HG02642 (cell line): ENCODE measurements at regions not wholly inside any gene's neighbourhood (a gene's known extent, or its start where the extent isn't known, plus 50 kb on each side); places are given as distances from the start of the nearest gene placed in this dataset.
"Not testable (repeated sequence)": the region's sequence is repeated elsewhere in the genome, so short reads cannot be mapped to it uniquely, and the experiment has no call there.

Experiments used
- ATAC-seq: cut with Tn5 transposase; IDR thresholded peaks from one replicate; pipeline ENCODE4 v1.9.1; 2021; ENCODE audit warnings: mild to moderate bottlenecking; ENCODE audit not compliant: unreplicated experiment, poor library complexity

GRCh38 chr4:36574816-36575215 is 293.4 kb downstream of the DTHD1 start:
- ATAC-seq = no peak

DNA sequence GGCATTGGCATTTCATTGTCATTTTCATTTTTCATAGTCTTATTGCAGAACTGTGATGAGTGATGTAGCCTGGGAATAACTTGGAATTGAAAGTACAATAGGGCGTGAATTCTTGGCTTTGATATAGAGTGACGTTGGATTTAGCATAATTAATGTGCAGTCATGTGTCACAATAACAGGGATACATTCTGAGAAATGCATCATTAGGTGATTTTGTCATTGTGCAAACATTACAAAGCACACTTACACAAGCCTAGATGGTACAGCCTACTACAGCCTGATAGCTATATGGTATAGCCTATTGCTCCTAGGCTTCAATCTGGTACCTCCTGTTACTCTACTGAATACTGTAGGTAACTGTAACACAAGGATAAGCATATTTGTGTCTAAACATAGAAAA is 300.8 kb downstream of the DTHD1 start:
- no peak for ATAC-seq

- ATAC-seq = no peak
Observed at GRCh38 chr4:36587909-36588472, 306.6 kb downstream of the DTHD1 start.

DNA sequence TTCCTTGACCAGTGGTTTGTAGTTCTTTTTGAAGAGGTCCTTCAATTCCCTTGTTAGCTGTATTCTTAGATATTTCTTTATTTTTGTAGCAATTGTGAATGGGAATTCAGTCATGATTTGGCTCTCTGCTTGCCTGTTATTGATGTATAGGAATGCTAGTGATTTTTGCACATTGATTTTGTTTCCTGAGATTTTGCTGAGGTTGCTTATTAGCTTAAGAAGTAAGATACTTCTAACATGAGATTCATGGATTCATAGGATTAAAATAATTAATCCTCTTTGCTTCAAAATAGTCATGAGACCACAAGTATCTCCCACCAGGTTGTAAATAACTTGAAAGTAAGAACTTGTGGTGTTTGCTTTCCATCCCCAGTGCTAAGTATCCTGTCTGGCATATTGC is 308.9 kb downstream of the DTHD1 start:
- ATAC-seq = no peak

DNA sequence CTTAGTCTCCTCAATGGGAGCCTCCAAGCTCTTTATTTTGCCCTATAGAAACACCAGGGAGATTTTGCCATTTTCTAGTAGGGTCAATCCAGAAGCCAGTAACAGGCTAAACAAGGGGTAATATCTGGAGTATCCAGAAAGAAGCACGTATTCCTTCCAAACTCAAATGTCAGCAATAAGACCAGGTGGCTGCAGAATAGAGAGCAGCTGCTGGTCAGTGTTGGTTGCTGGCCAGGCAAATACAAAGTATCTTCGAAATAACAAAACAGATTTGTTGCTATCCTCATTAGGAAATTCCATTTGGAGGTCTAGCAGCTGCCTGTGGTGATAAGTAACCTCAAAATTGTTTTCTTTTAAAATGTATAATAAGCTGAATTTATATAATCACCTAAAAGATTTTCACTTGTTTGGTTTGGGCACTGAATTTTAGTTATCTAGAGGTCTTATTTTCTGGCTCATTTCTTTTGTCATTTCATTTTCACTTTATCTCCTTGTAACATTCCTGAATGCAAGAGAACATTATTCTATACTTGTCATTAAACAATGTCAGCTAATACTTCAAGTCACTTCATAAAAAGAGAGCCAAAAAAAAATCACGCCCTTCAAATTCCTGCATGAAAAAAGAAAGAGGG is 320.6 kb downstream of the DTHD1 start:
- ATAC-seq = no peak

DNA sequence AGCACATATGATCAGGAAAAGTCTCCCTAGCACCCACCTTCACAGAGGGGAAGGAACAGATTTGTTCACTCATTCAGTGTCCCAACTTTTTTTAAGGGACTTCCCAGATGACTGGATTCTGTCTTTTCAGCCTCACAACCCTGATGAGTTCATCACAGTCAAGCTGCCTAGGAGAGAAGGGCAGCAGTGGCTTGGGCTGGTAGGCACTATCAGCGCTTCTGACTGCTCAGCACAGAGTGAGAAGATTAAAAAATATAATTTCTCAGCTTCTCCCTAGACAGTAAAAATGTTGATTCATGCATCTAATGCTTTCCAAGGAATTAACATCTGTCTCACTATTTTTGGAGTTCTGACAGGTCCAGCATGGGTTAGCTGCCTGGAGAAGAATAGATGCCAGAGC is 328.2 kb downstream of the DTHD1 start:
- no peak for ATAC-seq

- ATAC-seq = no peak
Observed at GRCh38 chr4:36610628-36611027, 329.2 kb downstream of the DTHD1 start.

GRCh38 chr4:36613142-36613541 is 331.7 kb downstream of the DTHD1 start:
- not testable (repeated sequence) for ATAC-seq

GRCh38 chr4:36614011-36614410 is 332.6 kb downstream of the DTHD1 start:
- no peak for ATAC-seq

DNA sequence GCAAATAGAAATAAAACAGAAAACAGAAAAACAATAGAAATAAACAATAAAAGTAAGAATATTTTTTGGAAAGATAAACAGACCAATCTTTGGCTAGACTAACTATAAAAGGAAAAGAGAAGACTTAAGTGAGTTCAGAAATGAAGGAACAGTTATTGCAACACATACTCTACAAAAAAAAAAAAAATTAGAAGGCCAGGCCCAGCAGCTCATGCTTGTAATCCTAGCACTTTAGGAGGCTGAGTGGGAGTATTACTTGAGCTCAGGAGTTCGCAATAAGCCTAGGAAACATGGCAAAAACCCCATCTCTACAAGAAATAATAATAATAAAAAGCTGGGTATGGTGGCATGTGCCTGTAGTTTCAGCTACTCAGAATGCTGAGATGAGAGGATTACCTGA is 336.7 kb downstream of the DTHD1 start:
- ATAC-seq = no peak

DNA sequence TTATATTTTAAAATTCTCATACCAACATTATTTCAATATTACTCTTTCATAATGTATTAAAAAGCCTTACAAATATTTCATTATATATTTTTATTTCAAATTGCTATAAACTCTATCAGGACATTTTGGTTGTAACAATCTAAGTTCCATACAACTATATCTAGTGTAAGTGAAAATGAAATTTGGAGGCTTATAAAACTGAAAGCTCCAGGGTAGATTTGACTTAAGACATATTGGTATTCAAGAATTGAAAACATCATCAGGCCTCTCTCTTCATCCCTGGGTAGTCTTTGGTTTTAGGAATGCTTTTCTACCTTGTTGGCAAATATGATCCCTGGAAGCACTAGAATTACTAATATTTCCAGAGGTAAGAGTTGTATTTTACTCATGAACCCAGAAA is 342.6 kb downstream of the DTHD1 start:
- ATAC-seq = no peak

DNA sequence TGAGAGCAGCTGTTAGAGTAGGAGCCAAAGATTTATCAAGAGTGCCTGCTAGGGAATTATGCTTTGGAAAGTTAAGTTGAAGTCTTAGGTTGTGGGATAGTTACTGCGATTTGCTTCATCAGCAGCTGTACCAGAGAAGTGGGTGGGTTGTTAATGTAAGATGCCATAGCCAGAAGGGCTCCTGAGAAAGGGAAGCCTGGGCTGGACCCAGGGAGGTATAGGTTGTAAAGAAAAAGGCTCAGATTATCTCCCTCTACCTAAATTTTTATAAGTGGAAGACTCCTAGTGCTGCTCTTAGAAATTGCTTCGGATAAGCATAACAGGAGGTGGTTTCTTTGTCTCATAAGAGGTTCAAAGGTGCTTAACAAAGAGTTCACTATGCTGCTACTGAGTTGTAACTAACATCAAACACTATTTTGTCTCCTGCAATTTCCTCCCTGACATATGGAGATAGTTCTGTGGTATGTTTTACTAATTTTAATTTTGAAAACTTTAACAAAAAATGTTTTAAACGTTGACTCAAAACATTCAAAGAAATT is 356.9 kb downstream of the DTHD1 start:
- no peak for ATAC-seq

GRCh38 chr4:36640876-36641275 is 359.5 kb downstream of the DTHD1 start:
- no peak for ATAC-seq

DNA sequence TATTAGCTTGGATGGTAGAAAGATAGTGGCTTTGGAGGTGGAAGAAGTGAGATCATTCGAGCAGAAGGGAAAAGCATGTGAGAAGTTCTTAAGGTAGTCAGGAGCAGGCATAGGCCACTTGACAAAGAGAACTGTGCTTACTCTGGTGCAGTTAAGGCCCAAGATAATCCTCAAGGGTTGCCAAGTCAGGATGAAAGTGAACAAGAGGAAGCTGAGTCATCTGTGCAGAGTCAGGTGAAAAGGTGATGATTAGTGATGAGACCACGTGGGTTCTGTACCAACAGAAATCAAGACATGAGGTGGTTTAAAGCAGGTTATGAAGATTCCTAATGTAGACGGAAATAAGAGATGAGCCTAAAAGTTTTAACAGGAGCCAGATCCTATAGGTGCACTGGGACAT is 369.8 kb downstream of the DTHD1 start:
- ATAC-seq = peak; percentile 98

GRCh38 chr4:36652857-36653256 is 371.4 kb downstream of the DTHD1 start:
- ATAC-seq = no peak

GRCh38 chr4:36665985-36666527 is 384.6 kb downstream of the DTHD1 start:
- no peak for ATAC-seq

DNA sequence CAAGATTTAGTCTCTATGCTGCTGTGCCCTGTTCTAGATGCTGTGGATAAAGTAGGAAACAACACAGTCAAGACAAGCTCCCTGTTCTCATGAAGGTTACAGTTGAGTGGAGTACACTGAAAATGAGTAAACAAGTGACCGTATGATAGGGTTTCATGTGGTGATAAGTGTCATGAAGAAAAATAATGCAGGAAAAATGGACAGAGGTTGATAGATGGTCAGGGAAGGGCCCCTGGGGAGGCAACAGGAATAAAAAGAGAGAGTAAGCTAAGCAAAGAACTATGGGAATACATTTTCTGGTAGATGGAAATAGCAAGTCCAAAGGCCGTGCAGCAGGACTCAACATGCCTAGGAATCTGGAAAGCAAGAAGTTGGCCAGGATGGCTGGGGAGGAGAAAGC is 394.0 kb downstream of the DTHD1 start:
- no peak for ATAC-seq

GRCh38 chr4:36676139-36677050 is 395.0 kb downstream of the DTHD1 start:
- no peak for ATAC-seq

DNA sequence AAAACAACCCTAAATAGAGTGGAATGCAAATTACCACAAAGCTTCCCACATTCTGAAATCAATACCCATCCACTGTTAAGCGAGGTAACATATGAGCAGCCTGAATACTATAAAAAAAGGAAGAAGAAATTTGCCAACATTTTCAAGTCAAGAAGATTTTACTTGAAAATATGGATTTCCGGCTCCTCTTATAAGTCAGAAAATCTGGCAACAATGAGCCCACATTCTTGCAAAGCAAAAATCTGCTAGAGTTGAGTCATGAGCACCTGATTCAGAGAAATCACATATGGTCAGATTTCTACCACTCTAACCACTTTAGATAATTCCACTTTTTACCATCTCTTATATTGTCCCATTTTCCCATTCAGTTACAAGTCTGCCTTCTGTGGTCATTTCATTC is 395.7 kb downstream of the DTHD1 start:
- ATAC-seq = no peak

- ATAC-seq = no peak
Observed at GRCh38 chr4:36677874-36678273, 396.5 kb downstream of the DTHD1 start.

DNA sequence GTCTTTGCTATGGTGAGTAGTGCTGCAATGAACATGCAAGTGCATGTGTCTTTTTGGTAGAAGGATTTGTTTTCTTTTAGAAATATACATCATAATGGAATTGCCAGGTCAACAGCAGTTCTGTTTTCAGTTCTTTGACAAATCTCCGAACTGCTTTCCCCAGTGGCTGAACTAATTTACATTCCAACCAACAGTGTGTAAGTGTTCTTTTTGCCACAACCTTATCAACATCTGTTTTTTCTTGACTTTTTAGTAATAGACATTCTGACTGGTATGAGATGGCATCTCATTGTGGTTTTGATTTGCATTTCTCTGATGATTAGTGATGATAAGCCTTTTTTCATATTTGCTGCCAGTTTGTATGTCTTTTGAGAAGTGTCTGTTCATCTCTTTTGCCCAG is 406.3 kb downstream of the DTHD1 start:
- no peak for ATAC-seq
